ENCODE measurements at regions not wholly inside any gene's neighbourhood (a gene's known extent, or its start where the extent isn't known, plus 50 kb on each side); places are given as distances from the start of the nearest gene placed in this dataset.
A peak's percentile ranks its signal among the peaks of the same experiment; 100 is the strongest.

- peak; percentile 2 for DNase-seq
Observed at GRCh38 chr2:235170536-235171521, 219.0 kb downstream of the SH3BP4 start.

- no peak for DNase-seq
Observed at GRCh38 chr2:235171550-235172031, 219.8 kb downstream of the SH3BP4 start.

- DNase-seq, result no peak
Observed at GRCh38 chr2:235180642-235181041, 228.8 kb downstream of the SH3BP4 start.

GRCh38 chr2:235183786-235184185, 232.0 kb downstream of the SH3BP4 start:
- DNase-seq, result no peak

GRCh38 chr2:235187806-235188205, 236.0 kb downstream of the SH3BP4 start:
- no peak for DNase-seq

- DNase-seq, result no peak
Observed at GRCh38 chr2:235191486-235191885, 239.7 kb downstream of the SH3BP4 start.

- DNase-seq, result no peak
Observed at GRCh38 chr2:235191978-235192377, 240.2 kb downstream of the SH3BP4 start.

- DNase-seq, result no peak
Observed at GRCh38 chr2:235194351-235194750, 242.5 kb downstream of the SH3BP4 start.

- no peak for DNase-seq
Observed at GRCh38 chr2:235194836-235195235, 243.0 kb downstream of the SH3BP4 start.

- no peak for DNase-seq
Observed at GRCh38 chr2:235195921-235196320, 244.1 kb downstream of the SH3BP4 start.

- no peak for DNase-seq
Observed at GRCh38 chr2:235199128-235199527, 247.3 kb downstream of the SH3BP4 start.

GRCh38 chr2:235200216-235200615, 248.4 kb downstream of the SH3BP4 start:
- DNase-seq, result no peak

- DNase-seq, result no peak
Observed at GRCh38 chr2:235201756-235202155, 249.9 kb downstream of the SH3BP4 start.

- no peak for DNase-seq
Observed at GRCh38 chr2:235204948-235205347, 253.1 kb downstream of the SH3BP4 start.

- DNase-seq, result no peak
Observed at GRCh38 chr2:235206399-235206798, 254.6 kb downstream of the SH3BP4 start.

GRCh38 chr2:235206980-235207579, 255.3 kb downstream of the SH3BP4 start:
- DNase-seq, result no peak

- no peak for DNase-seq
Observed at GRCh38 chr2:235211056-235211455, 259.2 kb downstream of the SH3BP4 start.

GRCh38 chr2:235212501-235213158, 260.8 kb downstream of the SH3BP4 start:
- no peak for DNase-seq

GRCh38 chr2:235215248-235215647, 263.4 kb downstream of the SH3BP4 start:
- no peak for DNase-seq

GRCh38 chr2:235216901-235217300, 265.1 kb downstream of the SH3BP4 start:
- DNase-seq, result no peak

GRCh38 chr2:235217846-235218245, 266.0 kb downstream of the SH3BP4 start:
- no peak for DNase-seq

GRCh38 chr2:235218486-235218907, 266.7 kb downstream of the SH3BP4 start:
- DNase-seq, result no peak

GRCh38 chr2:235219048-235219447, 267.2 kb downstream of the SH3BP4 start:
- no peak for DNase-seq
